ENCODE measurements at regions not wholly inside any gene's neighbourhood (a gene's known extent, or its start where the extent isn't known, plus 50 kb on each side); places are given as distances from the start of the nearest gene placed in this dataset.

- TF ChIP-seq GATA3 (IDR thresholded peaks at IDR 0.05; ENCODE audit: low read depth, low read length) = no peak
- no peak for TF ChIP-seq GATA2 (IDR thresholded peaks at IDR 0.05; ENCODE audit: low read depth, low read length)
Observed at GRCh38 chr12:89923091-89923490, 214.5 kb upstream of the ATP2B1 start.

Data from SH-SY5Y (cell line).